ENCODE measurements at regions not wholly inside any gene's neighbourhood (a gene's known extent, or its start where the extent isn't known, plus 50 kb on each side); places are given as distances from the start of the nearest gene placed in this dataset.

- TF ChIP-seq POLR2AphosphoS5 (IDR thresholded peaks at IDR 0.05; ENCODE audit: low read depth, low read length) (no peak), TAF1 (IDR thresholded peaks at IDR 0.05; ENCODE audit: borderline replicate concordance, insufficient read depth, low read length) (no peak), REST (IDR thresholded peaks at IDR 0.05; ENCODE audit: insufficient read depth in 1 of 2, low read depth in 2 of 2, low read length in 2 of 2) (no peak), SIN3A (IDR thresholded peaks at IDR 0.05; ENCODE audit: borderline replicate concordance, insufficient read depth, low read length) (no peak), FOXP2 (optimal IDR thresholded peaks at IDR 0.05; ENCODE audit: borderline replicate concordance, extremely low read depth, extremely low read length, insufficient read depth) (no peak)
These were observed 534.5 kb downstream of the TMEM114 start for GRCh38 chr16:8055761-8056160.

All from PFSK-1 (cell line).